Suprapubic skin (tissue), 4 donors: ENCODE measurements at regions not wholly inside any gene's neighbourhood (a gene's known extent, or its start where the extent isn't known, plus 50 kb on each side); places are given as distances from the start of the nearest gene placed in this dataset.

Experiments used
- DNase-seq, 2 donors: peaks; one replicate each; pipeline ENCODE4 v3.0.0-alpha.2; 2019; ENCODE audit warnings: low spot score in 2 of 2
- H3K27ac ChIP-seq: fragments of 200-600 bp; sonication (generic); one replicate; pipeline ENCODE4 v1.5.1; 2019
- H3K27me3 ChIP-seq: fragments of 200-600 bp; sonication (generic); one replicate; pipeline ENCODE4 v1.5.1; 2019
- H3K36me3 ChIP-seq: fragments of 200-600 bp; sonication (generic); one replicate; pipeline ENCODE4 v1.5.1; 2019
- H3K4me1 ChIP-seq: fragments of 200-600 bp; sonication (generic); one replicate; pipeline ENCODE4 v1.5.1; 2019
- H3K4me3 ChIP-seq: fragments of 200-600 bp; sonication (generic); one replicate; pipeline ENCODE4 v1.5.1; 2019; ENCODE audit warnings: mild to moderate bottlenecking
- H3K9me3 ChIP-seq: fragments of 200-600 bp; sonication (generic); one replicate; pipeline ENCODE4 v1.5.1; 2019
- CTCF ChIP-seq, 2 donors: fragments of 200-600 bp in 1 of 2; fragments of 450-650 bp in 1 of 2; sonication (generic) in 1 of 2; IDR thresholded peaks; one replicate each; pipeline ENCODE4 v1.5.1; 2016 to 2019; ENCODE audit warnings: antibody characterized with exemption in 2 of 2, mild to moderate bottlenecking in 1 of 2, moderate library complexity in 1 of 2
- EP300 ChIP-seq: sonication (generic); formaldehyde crosslinking; IDR thresholded peaks from one replicate; pipeline ENCODE4 v1.6.1; 2017; ENCODE audit warnings: antibody characterized with exemption
- POLR2A ChIP-seq, 2 donors: fragments of 450-650 bp; IDR thresholded peaks; one replicate each; pipeline ENCODE4 v1.6.1; 2017; ENCODE audit warnings: antibody characterized with exemption in 2 of 2, mild to moderate bottlenecking in 2 of 2, moderate library complexity in 2 of 2
- POLR2AphosphoS5 ChIP-seq, 3 donors: sonication (generic); formaldehyde crosslinking; IDR thresholded peaks; one replicate each; pipeline ENCODE4 v1.6.1; 2017; ENCODE audit warnings: antibody characterized with exemption in 3 of 3
- WGBS: methylation state at CpG from one replicate; pipeline ENCODE4 v1.1.5; 2018; 5-methylcytosine and 5-hydroxymethylcytosine counted together

DNA sequence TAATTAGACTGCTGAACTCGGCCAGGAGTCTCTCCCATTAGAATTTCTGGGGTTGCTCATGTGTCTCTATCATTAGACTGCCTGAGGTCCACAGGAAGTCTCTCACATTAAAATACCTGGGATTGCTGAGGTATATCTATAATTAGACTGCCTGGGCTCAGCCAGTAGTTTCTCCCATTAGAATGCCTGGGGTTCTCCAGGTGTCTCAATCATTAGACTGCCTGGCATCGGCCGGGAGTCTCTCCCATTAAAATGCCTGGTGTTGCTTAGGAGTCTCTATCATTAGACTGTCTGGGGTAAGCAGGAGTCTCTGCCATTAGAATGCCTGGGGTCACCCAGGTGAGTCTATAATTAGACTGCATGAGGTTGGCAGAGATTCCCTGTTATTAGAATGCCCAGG is 2233.4 kb downstream of the TP53TG3F start:
- Histone ChIP-seq H3K4me1 (no peaks in the 10 kb centered on the region), H3K9me3 (peaks cover 27% of the 10 kb centered on the region)

DNA sequence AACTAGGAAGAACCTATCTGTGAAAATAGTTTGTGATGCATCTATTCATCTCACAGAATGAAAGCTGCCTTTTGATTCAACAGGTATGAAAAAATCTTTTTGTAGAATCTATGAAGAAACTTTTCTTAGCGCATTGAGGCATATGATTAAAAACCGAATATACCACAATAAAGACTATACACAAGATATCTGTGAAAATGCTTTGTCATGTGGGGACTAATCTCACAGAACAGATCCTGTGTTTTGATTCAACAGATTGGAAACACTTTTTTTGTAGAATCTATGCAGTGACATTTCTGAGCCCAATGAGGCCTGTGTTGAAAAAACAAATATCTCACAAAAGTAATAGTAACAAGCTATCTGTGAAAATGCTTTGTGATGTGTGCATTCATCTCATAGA is 2247.5 kb downstream of the TP53TG3F start:
- Histone ChIP-seq H3K36me3 (no peaks in the 10 kb centered on the region), H3K9me3 (peaks cover 7% of the 10 kb centered on the region), H3K4me1 (no peaks in the 10 kb centered on the region), H3K27ac (no peak overlapping the region), H3K4me3 (no peak overlapping the region), H3K27me3 (no peaks in the 10 kb centered on the region)
- DNase-seq: no peak
- TF ChIP-seq POLR2AphosphoS5 (IDR thresholded peaks at IDR 0.05) (no peak), POLR2A (IDR thresholded peaks at IDR 0.05) (no peak), CTCF (IDR thresholded peaks at IDR 0.05) (no peak), EP300 (no peak)
- WGBS: 89% methylated on average over 2 of the region's 2 CpGs

More for the DNA sequence above, 2233.4 kb downstream of the TP53TG3F start:
- Histone ChIP-seq H3K4me3 (no peak overlapping the region), H3K36me3 (no peaks in the 10 kb centered on the region), H3K27me3 (no peaks in the 10 kb centered on the region), H3K27ac (no peak overlapping the region)
- WGBS: 80% methylated on average over 1 of the region's 3 CpGs
- DNase-seq: no peak
- no peak for TF ChIP-seq EP300
- no peak for TF ChIP-seq POLR2AphosphoS5 (IDR thresholded peaks at IDR 0.05)

GRCh38 chr16:35711435-35711834 is 2252.0 kb downstream of the TP53TG3F start:
- peaks cover 27% of the 10 kb centered on the region for H3K9me3 ChIP-seq
- no peaks in the 10 kb centered on the region for H3K4me1 ChIP-seq
- H3K36me3 ChIP-seq: no peaks in the 10 kb centered on the region
- DNase-seq: peak in 1 of 2 donors; percentile 20
- H3K27me3 ChIP-seq: no peaks in the 10 kb centered on the region
- H3K4me3 ChIP-seq: no peak overlapping the region
- 76% methylated on average over 6 of the region's 6 CpGs for WGBS
- no peak for TF ChIP-seq POLR2A (IDR thresholded peaks at IDR 0.05)
- TF ChIP-seq CTCF (IDR thresholded peaks at IDR 0.05): no peak
- TF ChIP-seq POLR2AphosphoS5 (IDR thresholded peaks at IDR 0.05): no peak
- no peak for TF ChIP-seq EP300
- no peak overlapping the region for H3K27ac ChIP-seq

DNA sequence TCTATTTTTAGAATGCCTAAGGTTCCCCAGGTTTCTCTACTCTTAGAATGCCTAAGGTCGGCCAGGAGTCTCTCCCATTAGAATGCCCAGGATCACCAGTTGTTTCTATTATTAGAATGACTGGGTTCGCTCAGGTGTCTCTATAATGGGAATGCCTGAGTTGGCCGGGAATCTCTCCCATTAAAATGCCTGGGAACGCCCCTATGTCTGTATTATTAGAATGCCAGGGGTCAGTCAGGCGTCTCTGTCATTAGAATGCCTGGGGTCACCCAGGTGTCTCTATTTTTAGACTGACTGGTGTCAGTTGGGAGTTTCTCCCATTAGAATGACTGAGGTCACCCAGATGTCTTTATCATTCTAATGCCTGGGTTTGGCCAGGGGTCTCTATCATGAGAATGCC is 2252.5 kb downstream of the TP53TG3F start:
- Histone ChIP-seq H3K27ac (no peak overlapping the region), H3K4me1 (no peaks in the 10 kb centered on the region), H3K4me3 (no peak overlapping the region), H3K36me3 (no peaks in the 10 kb centered on the region), H3K9me3 (peaks cover 30% of the 10 kb centered on the region), H3K27me3 (no peaks in the 10 kb centered on the region)
- 73% methylated on average over 5 of the region's 5 CpGs for whole genome bisulfite sequencing
- TF ChIP-seq POLR2A (IDR thresholded peaks at IDR 0.05) (no peak), POLR2AphosphoS5 (IDR thresholded peaks at IDR 0.05) (no peak), EP300 (no peak), CTCF (IDR thresholded peaks at IDR 0.05) (no peak)
- DNase-seq: no peak

- Histone ChIP-seq H3K27ac (no peak overlapping the region), H3K4me1 (no peaks in the 10 kb centered on the region), H3K27me3 (no peaks in the 10 kb centered on the region), H3K36me3 (no peaks in the 10 kb centered on the region), H3K4me3 (no peak overlapping the region), H3K9me3 (peaks cover 30% of the 10 kb centered on the region)
- peak in 1 of 2 donors; percentile 65 for DNase-seq
- WGBS: 73% methylated on average over 5 of the region's 7 CpGs
- TF ChIP-seq POLR2AphosphoS5 (IDR thresholded peaks at IDR 0.05) (no peak), POLR2A (IDR thresholded peaks at IDR 0.05) (no peak), CTCF (IDR thresholded peaks at IDR 0.05) (no peak), EP300 (no peak)
These were observed 2254.6 kb downstream of the TP53TG3F start for GRCh38 chr16:35713762-35714650.
